Sigmoid colon (tissue), 4 donors: ENCODE measurements at regions not wholly inside any gene's neighbourhood (a gene's known extent, or its start where the extent isn't known, plus 50 kb on each side); places are given as distances from the start of the nearest gene placed in this dataset.

Source experiments
- CTCF ChIP-seq, 4 experiments: fragments of 450-650 bp in 3 of 4; fragments of 200-600 bp in 1 of 4; IDR thresholded peaks; one replicate each; pipeline ENCODE4 v1.5.1; 2016 to 2019; ENCODE audit warnings: antibody characterized with exemption in 4 of 4, mild to moderate bottlenecking in 3 of 4, moderate library complexity in 2 of 4
- POLR2AphosphoS5 ChIP-seq, 4 donors: sonication (generic); formaldehyde crosslinking; IDR thresholded peaks; one replicate each; pipeline ENCODE4 v1.6.1; 2017; ENCODE audit warnings: antibody characterized with exemption in 4 of 4

GRCh38 chr10:43001427-43001795 lies 75.5 kb upstream of the RET start:
- TF ChIP-seq POLR2AphosphoS5 (IDR thresholded peaks at IDR 0.05) (no peak), CTCF (IDR thresholded peaks at IDR 0.05) (no peak)
